IPS-NIHi7 (cell line): ENCODE measurements at regions not wholly inside any gene's neighbourhood (a gene's known extent, or its start where the extent isn't known, plus 50 kb on each side); places are given as distances from the start of the nearest gene placed in this dataset.
"Not testable (repeated sequence)": the region's sequence is repeated elsewhere in the genome, so short reads cannot be mapped to it uniquely, and the experiment has no call there.

ENCODE experiments used
- DNase-seq: peaks from one replicate; pipeline ENCODE4 v3.0.0; 2012; ENCODE audit warnings: mixed read lengths; ENCODE audit errors: extremely low spot score

DNA sequence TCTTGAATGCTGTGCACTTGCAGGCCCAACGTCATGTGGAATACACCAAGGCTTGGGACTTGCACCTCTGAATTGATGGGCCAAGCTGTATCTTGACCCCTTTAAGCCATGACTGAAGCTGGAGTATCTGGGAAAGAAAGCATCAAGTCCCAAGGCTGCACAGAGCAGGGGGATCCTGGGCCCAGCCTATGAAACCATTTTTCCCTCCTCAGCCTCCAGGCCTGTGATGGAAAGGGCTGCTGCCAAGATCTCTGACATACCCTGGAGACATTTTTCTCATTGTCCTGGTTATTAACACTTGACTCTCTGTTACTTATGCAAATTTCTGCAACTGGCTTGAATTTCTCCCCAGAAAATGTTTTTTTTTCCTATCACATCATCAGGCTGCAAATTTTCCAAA, 174.0 kb upstream of the SNX2 start:
- DNase-seq: no peak

- DNase-seq: no peak
Measured at GRCh38 chr5:122602700-122603099, 172.2 kb upstream of the SNX2 start.

GRCh38 chr5:122605236-122605635, 169.6 kb upstream of the SNX2 start:
- no peak for DNase-seq

GRCh38 chr5:122607818-122608217, 167.1 kb upstream of the SNX2 start:
- no peak for DNase-seq

- DNase-seq: no peak
Measured at GRCh38 chr5:122608222-122608621, 166.7 kb upstream of the SNX2 start.

DNA sequence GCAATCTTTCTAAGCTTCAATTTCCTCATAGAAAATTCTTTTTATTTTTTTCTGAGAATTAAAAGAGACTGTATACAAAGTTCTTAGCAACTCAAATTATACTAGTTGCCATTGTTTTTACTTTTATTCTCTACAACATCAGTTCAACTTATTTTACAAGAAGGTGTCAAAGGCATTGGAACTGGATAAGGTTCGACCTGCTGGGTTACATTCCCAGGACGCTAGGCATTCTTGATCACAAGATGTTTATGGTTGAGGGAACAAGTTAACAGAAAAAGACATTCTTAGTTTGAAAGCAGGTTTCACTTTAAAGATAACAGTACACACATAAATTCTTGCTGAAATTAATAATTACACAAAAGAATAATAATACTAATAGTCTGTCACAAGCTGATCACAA, 163.5 kb upstream of the SNX2 start:
- DNase-seq: no peak

DNA sequence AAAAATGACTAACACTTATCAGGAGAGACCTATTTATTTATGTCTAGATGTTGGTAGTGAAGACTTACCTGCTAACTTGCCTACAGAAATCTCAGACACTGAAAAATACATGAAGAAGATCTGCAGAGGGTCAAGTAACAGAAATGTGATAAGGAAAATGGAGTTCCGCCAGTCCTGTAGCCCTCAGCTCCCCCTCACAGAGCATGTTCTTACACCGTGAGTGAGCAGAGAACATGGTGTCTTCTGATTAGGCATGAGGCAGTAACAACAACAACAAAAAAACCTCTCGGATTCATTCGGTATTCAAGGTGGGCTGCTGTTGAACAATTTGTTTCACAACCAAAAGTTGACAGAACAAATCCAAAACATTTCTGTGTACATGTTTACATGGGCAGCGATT, 162.0 kb upstream of the SNX2 start:
- DNase-seq: no peak

DNA sequence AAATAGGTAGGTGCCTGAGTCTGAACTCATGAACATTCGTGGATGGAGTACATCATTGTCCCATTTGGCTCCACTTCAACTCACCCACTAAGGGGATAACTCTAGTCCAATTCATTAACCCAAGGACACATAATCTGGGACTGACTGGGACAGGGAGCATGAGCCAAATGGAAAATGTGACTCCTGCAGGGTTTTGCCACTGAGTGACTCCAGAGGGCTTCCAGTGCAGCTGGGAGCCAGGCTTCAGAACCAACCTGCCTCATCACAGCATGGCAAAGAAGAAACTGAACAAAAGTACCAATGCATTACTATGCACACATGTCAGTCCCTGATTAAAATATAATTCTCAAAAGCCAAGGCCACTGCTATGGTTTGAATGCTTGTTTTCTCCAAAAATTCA, 159.7 kb upstream of the SNX2 start:
- DNase-seq: no peak

DNA sequence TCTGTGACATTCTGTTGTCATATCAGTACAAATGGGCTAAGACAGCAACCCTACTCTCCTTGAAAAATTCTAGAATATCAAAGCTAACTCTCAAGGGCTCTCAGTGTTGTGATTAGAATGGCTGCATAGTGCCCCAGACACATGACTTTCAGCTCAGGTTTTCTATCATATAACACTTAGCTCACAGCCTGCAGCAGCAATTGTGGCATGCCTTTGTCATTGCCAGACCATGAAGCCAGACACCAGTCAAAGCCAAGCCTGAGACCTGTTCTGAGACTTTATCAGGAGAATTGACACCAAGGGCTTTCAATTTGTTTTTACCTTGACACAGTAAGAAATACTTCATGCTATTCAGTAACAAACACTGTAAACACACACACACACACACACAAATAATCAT, 159.0 kb upstream of the SNX2 start:
- DNase-seq: no peak

- DNase-seq: not testable (repeated sequence)
Measured at GRCh38 chr5:122618046-122618445, 156.8 kb upstream of the SNX2 start.

GRCh38 chr5:122620768-122621167, 154.1 kb upstream of the SNX2 start:
- DNase-seq: not testable (repeated sequence)

DNA sequence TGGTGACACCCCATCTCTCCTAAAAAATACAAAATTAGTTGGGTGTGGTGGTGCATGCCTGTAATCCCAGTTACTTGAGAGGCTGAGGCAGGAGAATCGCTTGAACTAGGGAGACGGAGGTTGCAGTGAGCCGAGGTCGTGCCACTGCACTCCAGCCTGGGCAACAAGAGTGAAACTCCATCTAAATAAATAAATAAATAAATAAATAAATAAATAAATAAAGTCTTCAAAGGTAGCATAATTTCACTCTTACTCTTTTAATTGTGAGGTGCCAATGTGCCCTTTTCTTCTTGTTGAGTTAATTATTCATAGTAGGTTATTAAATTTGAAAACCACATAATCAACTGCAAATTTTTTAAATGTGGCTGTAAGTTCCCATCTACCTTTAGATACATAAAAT, 146.2 kb upstream of the SNX2 start:
- DNase-seq: not testable (repeated sequence)

DNA sequence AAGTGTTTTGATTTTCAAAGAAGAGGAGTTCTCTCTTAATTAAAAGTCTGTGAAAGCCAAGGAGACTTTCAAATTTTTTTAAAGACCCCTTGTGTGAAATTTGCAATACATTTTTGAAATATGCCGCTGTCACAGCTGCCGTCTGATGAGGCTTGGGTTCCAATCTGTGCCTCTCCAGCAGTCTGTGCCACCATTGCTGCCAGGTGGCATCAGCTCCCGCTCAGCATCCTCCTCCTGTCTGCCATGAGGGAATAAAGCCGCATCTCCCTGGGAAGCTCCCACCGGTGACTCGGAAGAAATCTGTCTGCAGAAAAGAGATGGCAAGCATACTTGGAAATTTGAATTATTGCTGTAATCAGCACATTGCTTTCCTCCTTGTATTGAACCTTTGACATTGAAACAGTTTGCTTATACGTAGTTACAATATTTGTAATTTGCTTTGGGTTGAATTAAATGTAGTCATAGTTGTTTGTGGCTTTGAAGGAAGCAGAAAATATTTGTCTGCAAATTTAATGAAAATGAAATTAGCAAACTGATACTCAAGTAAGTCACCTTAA, 145.7 kb upstream of the SNX2 start:
- DNase-seq: no peak

- no peak for DNase-seq
Measured at GRCh38 chr5:122638581-122638980, 136.3 kb upstream of the SNX2 start.

- no peak for DNase-seq
Measured at GRCh38 chr5:122639033-122639432, 135.8 kb upstream of the SNX2 start.

DNA sequence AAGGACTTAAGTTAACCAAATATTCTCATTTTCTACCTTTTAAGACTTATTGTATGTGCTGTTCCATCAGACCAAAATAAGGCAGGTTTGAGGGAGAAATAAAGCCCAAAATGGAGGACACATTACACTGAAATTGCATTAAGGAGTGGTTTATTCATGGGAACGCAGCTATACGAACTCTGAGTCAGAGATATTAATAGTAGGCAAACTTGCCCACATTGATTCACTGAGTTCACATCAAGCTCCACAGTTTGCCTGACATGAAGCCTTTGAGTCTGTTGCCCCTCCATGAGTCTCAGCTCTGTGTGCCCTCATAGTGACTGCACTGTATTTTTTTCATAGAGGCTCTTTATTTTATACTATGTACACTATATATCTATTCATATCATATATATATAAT, 135.0 kb upstream of the SNX2 start:
- no peak for DNase-seq

DNA sequence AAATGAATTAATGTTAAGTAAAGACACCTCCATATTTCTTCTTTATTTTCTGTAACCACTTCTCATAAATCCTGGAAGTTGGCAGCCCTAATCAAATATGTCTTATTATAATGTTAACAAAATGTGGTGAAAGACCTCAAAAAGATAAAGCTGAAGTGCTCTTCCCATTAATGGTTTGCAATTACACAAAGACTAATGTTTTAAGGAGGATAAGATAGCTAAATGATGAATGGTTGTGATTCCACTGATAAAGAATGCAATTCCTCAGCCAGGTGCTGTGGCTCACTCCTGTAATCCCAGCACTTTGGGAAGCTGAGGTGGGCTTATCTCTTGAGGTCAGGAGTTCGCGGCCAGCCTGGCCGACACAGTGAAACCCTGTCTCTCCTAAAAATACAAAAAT, 125.8 kb upstream of the SNX2 start:
- DNase-seq: no peak

DNA sequence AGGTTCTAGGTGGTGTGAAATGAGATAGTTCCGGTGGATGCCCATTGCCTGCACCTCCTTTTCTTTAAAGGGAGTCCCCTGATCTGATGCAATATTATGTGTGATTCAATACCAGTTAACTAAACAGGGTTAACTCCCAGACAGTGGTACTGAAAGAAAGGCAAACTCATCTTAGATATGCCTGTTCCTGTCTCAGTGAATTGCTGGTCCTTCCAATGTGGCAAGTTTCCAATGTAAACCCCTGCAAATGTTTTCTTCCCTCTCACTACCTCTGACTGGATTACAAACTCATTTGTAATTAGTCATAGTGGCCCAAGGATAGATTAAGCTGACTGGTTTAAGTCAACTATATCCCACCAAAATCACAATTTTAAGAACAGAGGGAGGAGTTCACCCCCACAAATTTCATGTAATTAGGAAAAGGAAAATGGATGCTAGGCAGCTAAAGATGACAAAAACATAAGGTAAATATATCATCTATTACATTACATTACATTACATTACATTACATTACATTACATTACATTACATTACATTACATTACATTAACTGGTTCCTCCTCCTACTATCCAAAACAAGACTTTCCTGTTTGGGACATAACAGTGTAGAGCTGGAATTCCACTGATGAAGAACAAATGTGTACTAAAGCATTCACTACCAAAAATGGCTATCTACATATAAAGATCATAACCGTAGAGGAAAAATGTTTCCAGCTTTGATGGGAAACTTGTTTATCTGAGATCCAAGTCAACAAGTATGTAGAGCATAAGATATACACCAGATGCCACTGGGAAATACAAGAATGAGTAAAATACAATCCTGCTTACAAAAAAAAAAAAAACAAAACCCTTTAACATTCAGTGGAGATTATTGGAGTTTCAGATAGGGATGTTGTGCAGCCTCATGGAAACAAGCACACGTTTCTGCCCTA, 121.5 kb upstream of the SNX2 start:
- DNase-seq: no peak

- DNase-seq: no peak
Measured at GRCh38 chr5:122656160-122656559, 118.7 kb upstream of the SNX2 start.

- DNase-seq: no peak
Measured at GRCh38 chr5:122656577-122656976, 118.3 kb upstream of the SNX2 start.

DNA sequence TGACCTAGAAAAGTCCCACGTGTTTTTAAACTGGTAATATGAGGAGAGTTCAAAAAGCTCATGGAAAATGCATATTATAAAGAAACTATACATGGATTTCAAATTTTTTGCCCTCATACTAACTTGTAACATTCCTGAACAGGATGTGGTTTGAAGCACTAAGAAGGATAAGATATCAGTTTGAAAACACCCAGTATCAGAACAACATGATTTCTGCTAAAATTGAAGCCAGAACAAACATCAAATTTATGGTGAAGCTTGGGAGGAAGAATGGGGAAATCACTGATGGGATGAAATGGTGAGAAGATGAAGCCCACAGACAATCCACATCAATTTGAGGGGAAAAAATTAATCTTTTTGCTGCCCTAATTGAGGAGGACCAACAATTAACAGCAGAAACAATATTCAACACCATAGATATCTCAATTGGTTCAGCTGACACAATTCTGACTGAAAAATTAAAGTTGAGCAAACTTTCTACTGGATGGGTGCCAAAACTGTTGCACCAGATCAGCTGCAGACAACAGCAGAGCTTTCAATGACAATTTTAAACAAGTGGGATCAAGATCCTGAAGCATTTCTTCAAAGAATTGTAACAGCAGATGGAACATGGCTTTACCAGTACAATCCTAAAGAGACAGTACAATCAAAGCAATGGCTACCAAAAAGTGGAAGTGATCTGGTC, 113.2 kb upstream of the SNX2 start:
- DNase-seq: no peak

GRCh38 chr5:122665051-122665450, 109.8 kb upstream of the SNX2 start:
- no peak for DNase-seq

DNA sequence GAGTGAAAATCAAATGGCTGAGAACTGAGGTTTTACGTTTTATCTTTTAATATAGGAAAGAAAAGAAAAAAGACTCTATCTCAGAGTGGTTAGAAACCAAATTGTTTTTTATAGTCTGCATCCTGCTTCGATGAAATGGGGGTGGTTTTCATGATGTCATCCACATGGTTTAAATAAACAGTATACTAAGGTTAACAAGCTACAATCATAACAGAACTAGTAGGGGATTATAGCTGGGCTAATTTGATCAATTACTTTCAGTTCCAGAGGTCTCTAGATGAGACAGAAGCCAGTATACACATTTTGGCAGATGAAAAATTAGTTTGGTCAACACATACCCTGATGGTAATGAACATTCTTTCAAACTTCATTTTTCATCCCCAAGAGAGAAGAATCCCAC, 106.3 kb upstream of the SNX2 start:
- DNase-seq: no peak
